ENCODE measurements at regions not wholly inside any gene's neighbourhood (a gene's known extent, or its start where the extent isn't known, plus 50 kb on each side); places are given as distances from the start of the nearest gene placed in this dataset.
"Not testable (repeated sequence)": the region's sequence is repeated elsewhere in the genome, so short reads cannot be mapped to it uniquely, and the experiment has no call there.

- no peak for TF ChIP-seq CTCF (IDR thresholded peaks at IDR 0.05; ENCODE audit: low read depth, low read length)
- peak; percentile 45 to 81 for DNase-seq (ENCODE audit: low read depth in 2 of 2)
- no peak overlapping the region for H3K4me3 ChIP-seq (replicated peaks in 1 of 2; ENCODE audit: low read depth in 2 of 2, low read length in 2 of 2)
These were observed 200.7 kb upstream of the AHR start for GRCh38 chr7:17097668-17098297.

GRCh38 chr7:17098515-17098914 lies 199.9 kb upstream of the AHR start:
- no peak overlapping the region for H3K4me3 ChIP-seq (replicated peaks in 1 of 2; ENCODE audit: low read depth in 2 of 2, low read length in 2 of 2)
- TF ChIP-seq CTCF (IDR thresholded peaks at IDR 0.05; ENCODE audit: low read depth, low read length) = no peak
- DNase-seq (ENCODE audit: low read depth in 2 of 2) = no peak

DNA sequence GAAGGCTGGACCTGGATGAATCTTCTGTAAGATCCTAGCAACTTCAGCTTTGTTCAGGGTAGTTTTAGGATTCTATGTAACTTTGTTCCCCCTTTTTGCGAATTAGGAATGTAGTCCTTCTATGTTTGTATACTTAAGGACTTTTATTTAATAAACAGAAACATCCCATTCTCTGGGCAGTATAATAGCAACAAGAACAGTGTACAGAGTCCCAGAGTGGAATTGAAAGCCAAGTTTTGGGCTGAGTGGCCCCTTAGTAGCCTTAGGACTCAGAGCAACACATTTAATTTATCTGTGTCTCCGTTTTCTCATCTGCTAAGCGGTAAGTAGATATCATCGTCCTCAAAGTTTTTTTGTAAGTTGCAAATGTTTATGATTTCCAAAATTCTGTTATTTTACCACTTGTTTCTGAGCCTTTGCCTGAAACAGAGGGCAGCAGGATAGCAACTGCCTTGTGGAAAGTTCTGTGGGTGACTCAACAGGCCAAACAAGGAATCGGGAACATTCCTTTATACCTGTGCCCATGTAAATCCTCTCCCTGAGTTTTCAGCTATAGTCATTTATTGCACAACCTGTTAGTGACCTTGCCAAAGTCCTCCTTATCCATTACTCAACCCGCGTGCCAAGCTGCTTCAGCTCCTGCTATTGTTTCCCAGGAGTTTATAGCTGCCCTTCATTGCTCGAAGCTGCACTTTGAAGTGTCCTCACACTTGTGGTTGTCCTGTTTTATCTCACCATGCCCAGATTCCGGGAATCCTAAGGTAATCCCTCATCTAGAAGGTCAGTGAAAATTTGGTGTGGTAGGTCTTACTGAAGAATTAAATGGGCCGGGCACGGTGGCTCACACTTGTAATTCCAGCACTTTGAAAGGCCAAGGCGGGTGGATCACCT lies 199.1 kb upstream of the AHR start:
- no peak overlapping the region for H3K4me3 ChIP-seq (replicated peaks in 1 of 2; ENCODE audit: low read depth in 2 of 2, low read length in 2 of 2)
- no peak for TF ChIP-seq CTCF (IDR thresholded peaks at IDR 0.05; ENCODE audit: low read depth, low read length)
- peak; percentile 87 to 90 for DNase-seq (ENCODE audit: low read depth in 2 of 2)

GRCh38 chr7:17099974-17100509 lies 198.4 kb upstream of the AHR start:
- not testable (repeated sequence) for H3K4me3 ChIP-seq (replicated peaks in 1 of 2; ENCODE audit: low read depth in 2 of 2, low read length in 2 of 2); DNase-seq (ENCODE audit: low read depth in 2 of 2)

DNA sequence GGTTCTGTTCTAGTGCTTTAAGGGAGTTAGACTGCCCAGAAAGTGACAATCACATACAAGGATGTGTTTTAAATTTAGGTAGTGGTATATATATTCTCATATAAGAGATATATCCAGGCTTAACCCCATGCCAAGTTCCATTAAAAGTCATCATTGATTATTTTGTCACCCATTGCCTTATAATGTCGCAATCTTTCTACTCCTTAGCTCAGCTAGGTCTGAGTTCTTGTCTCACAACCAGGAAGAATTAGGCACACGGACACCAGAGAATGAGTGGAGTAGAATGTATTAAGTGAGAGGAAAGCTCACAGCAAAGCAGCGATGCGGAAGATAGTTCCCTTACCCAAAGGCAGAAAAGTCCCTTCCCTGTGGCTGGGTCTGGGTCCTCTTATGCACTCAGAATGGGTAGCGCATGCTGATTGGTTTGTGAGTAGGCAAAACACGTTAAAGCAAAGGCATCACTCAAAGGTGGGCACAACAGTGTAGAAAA lies 197.2 kb upstream of the AHR start:
- TF ChIP-seq CTCF (IDR thresholded peaks at IDR 0.05; ENCODE audit: low read depth, low read length) = no peak
- DNase-seq (ENCODE audit: low read depth in 2 of 2) = no peak
- no peak overlapping the region for H3K4me3 ChIP-seq (replicated peaks in 1 of 2; ENCODE audit: low read depth in 2 of 2, low read length in 2 of 2)

GRCh38 chr7:17103170-17103569 lies 195.3 kb upstream of the AHR start:
- no peak for DNase-seq (ENCODE audit: low read depth in 2 of 2)
- TF ChIP-seq CTCF (IDR thresholded peaks at IDR 0.05; ENCODE audit: low read depth, low read length) = no peak
- H3K4me3 ChIP-seq (replicated peaks in 1 of 2; ENCODE audit: low read depth in 2 of 2, low read length in 2 of 2) = no peak overlapping the region

DNA sequence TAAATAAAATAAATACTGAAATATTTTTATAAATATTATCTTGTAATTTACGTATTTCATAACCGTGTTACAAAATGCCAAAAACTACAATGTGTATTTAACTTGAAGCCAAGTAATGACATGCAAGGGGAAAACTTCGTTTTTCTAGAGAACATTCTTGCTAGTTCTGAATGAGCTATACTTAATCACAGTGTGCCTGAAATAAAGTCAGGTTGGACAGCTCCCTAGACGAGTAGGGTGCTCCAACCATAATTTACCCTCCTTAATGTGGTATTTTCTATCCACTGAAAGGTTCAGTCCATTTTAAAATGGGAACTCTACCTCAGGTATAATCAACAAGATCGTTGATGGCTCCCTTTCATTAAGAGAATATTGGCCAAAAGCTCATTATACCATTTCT lies 194.5 kb upstream of the AHR start:
- H3K4me3 ChIP-seq (replicated peaks in 1 of 2; ENCODE audit: low read depth in 2 of 2, low read length in 2 of 2) = no peak overlapping the region
- peak; percentile 6 to 19 for DNase-seq (ENCODE audit: low read depth in 2 of 2)

More for the DNA sequence above, 194.5 kb upstream of the AHR start:
- no peak for TF ChIP-seq CTCF (IDR thresholded peaks at IDR 0.05; ENCODE audit: low read depth, low read length)

Data from cardiac fibroblast (primary cell).